ENCODE measurements at regions not wholly inside any gene's neighbourhood (a gene's known extent, or its start where the extent isn't known, plus 50 kb on each side); places are given as distances from the start of the nearest gene placed in this dataset.

DNA sequence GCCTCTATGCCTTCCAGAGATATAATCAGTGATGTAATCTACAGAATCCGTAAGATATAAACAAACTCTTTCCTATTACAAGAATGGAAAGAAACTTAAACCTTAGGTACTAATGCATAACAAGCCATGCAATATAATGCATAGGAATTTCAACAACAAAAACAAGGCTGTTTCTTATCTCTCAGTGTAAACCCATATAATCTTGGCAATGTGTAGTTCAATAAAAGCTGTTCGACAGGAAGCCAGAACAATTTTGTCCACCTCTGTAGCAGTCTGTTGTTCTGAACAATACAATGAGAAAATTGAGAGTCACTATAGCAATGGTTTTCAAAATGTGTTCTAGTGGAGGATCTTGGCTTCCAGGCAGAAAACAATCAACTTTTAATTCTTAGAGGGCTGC is 111.5 kb upstream of the FREM2 start:
- no peaks in the 10 kb centered on the region for H3K27me3 Mint-ChIP-seq (ENCODE audit: unreplicated experiment)
- DNase-seq: no peak
- H3K9me3 Mint-ChIP-seq (ENCODE audit: low read depth, unreplicated experiment): no peaks in the 10 kb centered on the region
- H3K4me1 Mint-ChIP-seq (ENCODE audit: low read depth, unreplicated experiment): peaks cover 5% of the 10 kb centered on the region
- CTCF ChIA-PET: no interaction called here
- intact Hi-C loops (cut with micrococcal nuclease; ENCODE audit: unreplicated experiment): no loop called here
- TF ChIP-seq, protein P1, sequence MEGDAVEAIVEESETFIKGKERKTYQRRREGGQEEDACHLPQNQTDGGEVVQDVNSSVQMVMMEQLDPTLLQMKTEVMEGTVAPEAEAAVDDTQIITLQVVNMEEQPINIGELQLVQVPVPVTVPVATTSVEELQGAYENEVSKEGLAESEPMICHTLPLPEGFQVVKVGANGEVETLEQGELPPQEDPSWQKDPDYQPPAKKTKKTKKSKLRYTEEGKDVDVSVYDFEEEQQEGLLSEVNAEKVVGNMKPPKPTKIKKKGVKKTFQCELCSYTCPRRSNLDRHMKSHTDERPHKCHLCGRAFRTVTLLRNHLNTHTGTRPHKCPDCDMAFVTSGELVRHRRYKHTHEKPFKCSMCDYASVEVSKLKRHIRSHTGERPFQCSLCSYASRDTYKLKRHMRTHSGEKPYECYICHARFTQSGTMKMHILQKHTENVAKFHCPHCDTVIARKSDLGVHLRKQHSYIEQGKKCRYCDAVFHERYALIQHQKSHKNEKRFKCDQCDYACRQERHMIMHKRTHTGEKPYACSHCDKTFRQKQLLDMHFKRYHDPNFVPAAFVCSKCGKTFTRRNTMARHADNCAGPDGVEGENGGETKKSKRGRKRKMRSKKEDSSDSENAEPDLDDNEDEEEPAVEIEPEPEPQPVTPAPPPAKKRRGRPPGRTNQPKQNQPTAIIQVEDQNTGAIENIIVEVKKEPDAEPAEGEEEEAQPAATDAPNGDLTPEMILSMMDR (IDR thresholded peaks at IDR 0.05; ENCODE audit: unreplicated experiment): no peak
- H3K27ac Mint-ChIP-seq (ENCODE audit: unreplicated experiment): no peak overlapping the region
- H3K4me3 Mint-ChIP-seq (ENCODE audit: low read depth, unreplicated experiment): no peak overlapping the region
- H3K36me3 Mint-ChIP-seq (ENCODE audit: insufficient read depth, unreplicated experiment): no peaks in the 10 kb centered on the region
- no TSS peak for BruUV-seq (replicated peaks)

DNA sequence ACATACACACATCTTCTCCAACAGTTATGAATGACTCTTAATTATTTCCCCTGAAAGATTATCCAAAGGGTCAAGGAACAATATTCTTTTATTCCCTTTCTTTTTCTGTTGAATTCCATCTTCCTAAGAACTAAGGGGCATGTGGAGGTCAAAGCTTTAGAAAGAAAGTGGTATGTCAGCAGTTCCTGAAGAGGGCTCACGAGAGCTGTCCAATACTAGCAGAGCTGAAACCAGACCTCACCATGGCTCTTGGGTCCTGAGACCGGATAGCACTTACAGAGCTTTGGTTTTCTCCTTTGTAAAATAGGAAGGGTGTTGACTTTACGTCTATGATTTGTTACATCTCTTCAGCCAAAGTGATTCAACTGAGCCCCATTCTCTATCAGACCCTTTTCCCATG is 109.8 kb upstream of the FREM2 start:
- BruUV-seq (replicated peaks): no TSS peak
- CTCF ChIA-PET: no interaction called here
- Mint-ChIP-seq H3K36me3 (ENCODE audit: insufficient read depth, unreplicated experiment) (no peaks in the 10 kb centered on the region), H3K27ac (ENCODE audit: unreplicated experiment) (no peak overlapping the region), H3K4me3 (ENCODE audit: low read depth, unreplicated experiment) (no peak overlapping the region), H3K27me3 (ENCODE audit: unreplicated experiment) (no peaks in the 10 kb centered on the region), H3K9me3 (ENCODE audit: low read depth, unreplicated experiment) (no peaks in the 10 kb centered on the region), H3K4me1 (ENCODE audit: low read depth, unreplicated experiment) (peaks cover 5% of the 10 kb centered on the region)
- intact Hi-C loops (cut with micrococcal nuclease; ENCODE audit: unreplicated experiment): no loop called here
- no peak for DNase-seq
- TF ChIP-seq, protein P1 (IDR thresholded peaks at IDR 0.05; ENCODE audit: unreplicated experiment): no peak

DNA sequence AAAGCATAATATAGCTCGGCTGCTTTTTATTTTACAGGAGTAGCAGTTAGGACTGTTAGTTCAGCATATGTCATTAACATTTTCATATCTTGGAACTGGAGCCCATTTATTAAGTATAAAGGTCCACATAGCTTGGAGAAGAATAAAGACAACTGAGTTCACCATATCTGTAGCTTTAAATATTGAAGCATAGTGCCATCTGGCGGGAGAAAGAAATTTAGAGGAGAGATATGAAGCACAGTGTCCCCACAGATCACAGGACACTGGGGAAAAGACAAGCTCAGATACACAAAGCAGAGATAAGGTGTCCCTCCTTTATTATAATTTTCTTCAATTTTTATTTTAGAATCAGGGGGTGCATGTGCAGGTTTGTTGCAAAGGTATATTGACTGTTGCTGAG is 104.7 kb upstream of the FREM2 start:
- H3K27me3 Mint-ChIP-seq (ENCODE audit: unreplicated experiment): no peaks in the 10 kb centered on the region
- intact Hi-C loops (cut with micrococcal nuclease; ENCODE audit: unreplicated experiment): loop anchor here (5.0 to 10.0 kb wide), 4 partner anchors 50 to 940 kb away; no protein-coding TSS in a partner anchor
- CTCF ChIA-PET: interaction anchor here (0.6 to 1.7 kb wide), 9 partner anchors 17 to 942 kb away, joined by 3 to 10 read pairs (median 4); partner anchors contain the start of genes FREM2 and UFM1
- H3K27ac Mint-ChIP-seq (ENCODE audit: unreplicated experiment): no peak overlapping the region
- BruUV-seq (replicated peaks): no TSS peak
- TF ChIP-seq, protein P1 (IDR thresholded peaks at IDR 0.05; ENCODE audit: unreplicated experiment): peak; percentile 22
- H3K36me3 Mint-ChIP-seq (ENCODE audit: insufficient read depth, unreplicated experiment): no peaks in the 10 kb centered on the region
- no peaks in the 10 kb centered on the region for H3K4me1 Mint-ChIP-seq (ENCODE audit: low read depth, unreplicated experiment)
- DNase-seq: peak; percentile 34
- no peak overlapping the region for H3K4me3 Mint-ChIP-seq (ENCODE audit: low read depth, unreplicated experiment)
- H3K9me3 Mint-ChIP-seq (ENCODE audit: low read depth, unreplicated experiment): no peaks in the 10 kb centered on the region

DNA sequence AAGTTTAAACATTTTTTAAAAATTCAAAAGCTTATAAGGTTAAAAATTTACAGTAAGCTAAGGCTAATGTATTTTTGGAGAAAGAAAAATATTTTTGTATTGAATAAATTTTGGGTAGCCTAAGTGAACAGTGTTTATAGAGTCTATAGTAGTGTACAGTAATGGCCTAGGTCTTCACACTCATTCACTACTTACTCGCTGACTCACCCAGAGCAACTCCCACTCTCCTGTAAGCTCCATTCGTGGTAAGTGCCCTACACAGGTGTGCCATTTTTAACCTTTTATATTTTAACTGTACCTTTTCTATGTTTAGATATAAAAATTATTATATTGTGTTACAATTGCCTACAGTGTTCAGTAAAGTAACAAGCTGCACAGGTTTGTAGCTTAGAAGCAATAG is 96.6 kb upstream of the FREM2 start:
- H3K36me3 Mint-ChIP-seq (ENCODE audit: insufficient read depth, unreplicated experiment): no peaks in the 10 kb centered on the region
- no peak overlapping the region for H3K27ac Mint-ChIP-seq (ENCODE audit: unreplicated experiment)
- intact Hi-C loops (cut with micrococcal nuclease; ENCODE audit: unreplicated experiment): loop anchor here (5.0 kb wide), 1 partner anchor 172 kb away; no protein-coding TSS in a partner anchor
- H3K9me3 Mint-ChIP-seq (ENCODE audit: low read depth, unreplicated experiment): peaks cover 4% of the 10 kb centered on the region
- BruUV-seq (replicated peaks): no TSS peak
- no peak overlapping the region for H3K4me3 Mint-ChIP-seq (ENCODE audit: low read depth, unreplicated experiment)
- no peaks in the 10 kb centered on the region for H3K27me3 Mint-ChIP-seq (ENCODE audit: unreplicated experiment)
- CTCF ChIA-PET: no interaction called here
- TF ChIP-seq, protein P1 (IDR thresholded peaks at IDR 0.05; ENCODE audit: unreplicated experiment): no peak
- DNase-seq: no peak
- peaks cover 8% of the 10 kb centered on the region for H3K4me1 Mint-ChIP-seq (ENCODE audit: low read depth, unreplicated experiment)
